ENCODE measurements at regions not wholly inside any gene's neighbourhood (a gene's known extent, or its start where the extent isn't known, plus 50 kb on each side); places are given as distances from the start of the nearest gene placed in this dataset.
"Not testable (repeated sequence)": the region's sequence is repeated elsewhere in the genome, so short reads cannot be mapped to it uniquely, and the experiment has no call there.

GRCh38 chr1:165965857-165966256 lies 138.4 kb downstream of the UCK2 start:
- no peak for TF ChIP-seq CTCF (conservative IDR thresholded peaks at IDR 0.05; ENCODE audit: low read length)
- H3K4me3 ChIP-seq (ENCODE audit: low read length) = no peak overlapping the region
- DNase-seq (ENCODE audit: low read depth) = no peak

GRCh38 chr1:165969366-165969765 lies 142.0 kb downstream of the UCK2 start:
- not testable (repeated sequence) for H3K4me3 ChIP-seq (ENCODE audit: low read length)

GRCh38 chr1:165974598-165975131 lies 147.3 kb downstream of the UCK2 start:
- no peak overlapping the region for H3K4me3 ChIP-seq (ENCODE audit: low read length)
- TF ChIP-seq CTCF (conservative IDR thresholded peaks at IDR 0.05; ENCODE audit: low read length) = no peak

More at GRCh38 chr1:165969366-165969765, 142.0 kb downstream of the UCK2 start:
- not testable (repeated sequence) for DNase-seq (ENCODE audit: low read depth)

GRCh38 chr1:165988275-165988674 lies 160.9 kb downstream of the UCK2 start:
- TF ChIP-seq CTCF (conservative IDR thresholded peaks at IDR 0.05; ENCODE audit: low read length) = no peak
- no peak for DNase-seq (ENCODE audit: low read depth)
- H3K4me3 ChIP-seq (ENCODE audit: low read length) = no peak overlapping the region

More at GRCh38 chr1:165974598-165975131, 147.3 kb downstream of the UCK2 start:
- DNase-seq (ENCODE audit: low read depth) = no peak

GRCh38 chr1:165988817-165989216 lies 161.4 kb downstream of the UCK2 start:
- no peak for DNase-seq (ENCODE audit: low read depth)
- H3K4me3 ChIP-seq (ENCODE audit: low read length) = no peak overlapping the region
- TF ChIP-seq CTCF (conservative IDR thresholded peaks at IDR 0.05; ENCODE audit: low read length) = no peak

- DNase-seq (ENCODE audit: low read depth) = no peak
- TF ChIP-seq CTCF (conservative IDR thresholded peaks at IDR 0.05; ENCODE audit: low read length) = no peak
- no peak overlapping the region for H3K4me3 ChIP-seq (ENCODE audit: low read length)
These were observed 165.1 kb downstream of the UCK2 start for GRCh38 chr1:165992533-165992932.

GRCh38 chr1:165994107-165994506 lies 166.7 kb downstream of the UCK2 start:
- DNase-seq (ENCODE audit: low read depth) = no peak

More at GRCh38 chr1:165994107-165994506, 166.7 kb downstream of the UCK2 start:
- TF ChIP-seq CTCF (conservative IDR thresholded peaks at IDR 0.05; ENCODE audit: low read length) = no peak
- no peak overlapping the region for H3K4me3 ChIP-seq (ENCODE audit: low read length)

Data from AG10803 (cell line).